ENCODE measurements at regions not wholly inside any gene's neighbourhood (a gene's known extent, or its start where the extent isn't known, plus 50 kb on each side); places are given as distances from the start of the nearest gene placed in this dataset.

DNA sequence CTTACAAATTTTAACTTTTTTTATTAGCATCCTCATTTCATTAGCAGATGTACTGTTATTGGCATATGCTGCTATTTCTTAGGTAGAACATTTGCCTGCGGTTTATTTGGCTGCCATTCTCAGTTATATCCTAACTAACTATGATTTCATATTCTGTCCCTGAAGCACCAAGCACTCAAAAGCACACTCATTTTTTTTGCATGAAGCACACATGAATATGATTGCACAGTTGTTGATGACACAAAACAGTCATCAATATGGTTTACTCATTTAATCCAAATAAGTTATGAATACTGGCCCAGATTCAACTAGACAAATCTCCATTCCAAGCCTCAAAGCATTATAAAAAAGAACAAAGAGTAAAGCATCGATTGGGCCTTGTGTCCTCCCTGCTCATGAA, 129.4 kb upstream of the CNTNAP5 start:
- intact Hi-C loops (cut with micrococcal nuclease; ENCODE audit: unreplicated experiment), result no loop called here
- RAD21 ChIA-PET (ENCODE audit: unreplicated experiment), result no interaction called here
- no peak for FAIRE-seq

More for the DNA sequence above, 129.4 kb upstream of the CNTNAP5 start:
- H3K4me2 ChIP-seq (ENCODE audit: control insufficient read depth, insufficient read depth), result no peak overlapping the region
- no peak overlapping the region for H3K4me3 ChIP-seq
- H2AFZ ChIP-seq (ENCODE audit: control insufficient read depth, low read depth, low read length), result no peak overlapping the region
- TF ChIP-seq SMAD1 (IDR thresholded peaks at IDR 0.05; ENCODE audit: low read depth, partially characterized antibody) (no peak), PBX3 (IDR thresholded peaks at IDR 0.05; ENCODE audit: insufficient replicate concordance, low read depth, low read length) (no peak), ATF3 (IDR thresholded peaks at IDR 0.05; ENCODE audit: borderline replicate concordance, extremely low read depth, low read depth, low read length) (no peak), ZBTB4 (CRISPR knock-in tag; IDR thresholded peaks at IDR 0.05) (no peak), SREBF2 (IDR thresholded peaks at IDR 0.05; ENCODE audit: low read length) (no peak), ESRRA (IDR thresholded peaks at IDR 0.05; ENCODE audit: low read length) (no peak)
- TF ChIP-seq, protein P1, sequence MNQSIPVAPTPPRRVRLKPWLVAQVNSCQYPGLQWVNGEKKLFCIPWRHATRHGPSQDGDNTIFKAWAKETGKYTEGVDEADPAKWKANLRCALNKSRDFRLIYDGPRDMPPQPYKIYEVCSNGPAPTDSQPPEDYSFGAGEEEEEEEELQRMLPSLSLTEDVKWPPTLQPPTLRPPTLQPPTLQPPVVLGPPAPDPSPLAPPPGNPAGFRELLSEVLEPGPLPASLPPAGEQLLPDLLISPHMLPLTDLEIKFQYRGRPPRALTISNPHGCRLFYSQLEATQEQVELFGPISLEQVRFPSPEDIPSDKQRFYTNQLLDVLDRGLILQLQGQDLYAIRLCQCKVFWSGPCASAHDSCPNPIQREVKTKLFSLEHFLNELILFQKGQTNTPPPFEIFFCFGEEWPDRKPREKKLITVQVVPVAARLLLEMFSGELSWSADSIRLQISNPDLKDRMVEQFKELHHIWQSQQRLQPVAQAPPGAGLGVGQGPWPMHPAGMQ (IDR thresholded peaks at IDR 0.05; ENCODE audit: borderline replicate concordance), result no peak
- no peaks in the 10 kb centered on the region for H3K36me3 ChIP-seq (ENCODE audit: control insufficient read depth in 2 of 2, insufficient read depth in 2 of 2, low read length in 1 of 2)
- CTCF ChIA-PET, result interaction anchor here (0.6 kb wide), 1 partner anchor 14 kb away, joined by 3 read pairs; no protein-coding TSS in a partner anchor
- no peaks in the 10 kb centered on the region for H3K79me2 ChIP-seq (ENCODE audit: control insufficient read depth, insufficient read depth, low read length)
- H3K9ac ChIP-seq (ENCODE audit: control insufficient read depth, insufficient read depth, low read length), result no peak overlapping the region
- no peak overlapping the region for H3K27ac ChIP-seq (ENCODE audit: control insufficient read depth, insufficient read depth)
- no peaks in the 10 kb centered on the region for H3K4me1 ChIP-seq (ENCODE audit: control insufficient read depth, insufficient read depth, low read length)
- POLR2A ChIA-PET, result no interaction called here
- BruUV-seq (replicated peaks), result no TSS peak
- H3K9me3 ChIP-seq (replicated peaks; ENCODE audit: control insufficient read depth, insufficient read depth, low read length), result no peaks in the 10 kb centered on the region
- in situ Hi-C loops (cut with MboI), result no loop called here
- no peak for ATAC-seq
- no peaks in the 10 kb centered on the region for H4K20me1 ChIP-seq (ENCODE audit: control insufficient read depth, insufficient read depth)
- no peaks in the 10 kb centered on the region for H3K27me3 ChIP-seq (replicated peaks in 1 of 2; ENCODE audit: control insufficient read depth in 2 of 2, insufficient read depth in 2 of 2, low read length in 1 of 2)
- no peak for DNase-seq (ENCODE audit: low read depth, low spot score)
- SMC1A ChIA-PET (ENCODE audit: uncharacterized antibody, unreplicated experiment), result no interaction called here
- 21% methylated on average over 2 of the region's 2 CpGs for WGBS (ENCODE audit: insufficient coverage, insufficient replicate concordance, low lambda C conversion rate, missing lambda C conversion rate)
